Fibroblast of the conjunctiva (primary cell): ENCODE measurements at regions not wholly inside any gene's neighbourhood (a gene's known extent, or its start where the extent isn't known, plus 50 kb on each side); places are given as distances from the start of the nearest gene placed in this dataset.

Source experiments
- DNase-seq: peaks from one replicate; pipeline ENCODE4 v3.0.0-alpha.2; 2010; ENCODE audit warnings: low read depth

- no peak for DNase-seq
Observed at GRCh38 chr5:27619982-27620381, 581.6 kb upstream of the CDH9 start.

- DNase-seq: no peak
Observed at GRCh38 chr5:27612161-27612560, 573.8 kb upstream of the CDH9 start.

GRCh38 chr5:27608992-27609391 lies 570.6 kb upstream of the CDH9 start:
- DNase-seq: no peak

DNA sequence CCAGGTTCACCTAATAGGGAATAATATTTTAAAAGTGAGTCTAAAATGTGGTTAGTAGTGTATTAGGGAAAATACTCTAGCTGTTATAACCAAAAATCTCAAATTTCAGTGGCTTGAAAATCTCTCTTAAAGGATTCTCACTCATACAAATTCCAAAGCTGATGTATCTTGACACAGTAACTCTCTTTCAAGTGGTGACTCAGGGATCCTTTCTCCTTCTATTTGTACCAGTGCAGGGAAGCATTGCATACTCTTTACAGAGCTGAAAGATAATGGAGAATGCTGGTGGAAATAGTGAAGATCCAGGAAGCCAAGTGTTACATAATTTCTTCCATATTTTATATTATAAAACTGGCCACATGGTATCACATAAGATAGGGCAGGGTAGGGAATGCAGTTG lies 560.2 kb upstream of the CDH9 start:
- no peak for DNase-seq

DNA sequence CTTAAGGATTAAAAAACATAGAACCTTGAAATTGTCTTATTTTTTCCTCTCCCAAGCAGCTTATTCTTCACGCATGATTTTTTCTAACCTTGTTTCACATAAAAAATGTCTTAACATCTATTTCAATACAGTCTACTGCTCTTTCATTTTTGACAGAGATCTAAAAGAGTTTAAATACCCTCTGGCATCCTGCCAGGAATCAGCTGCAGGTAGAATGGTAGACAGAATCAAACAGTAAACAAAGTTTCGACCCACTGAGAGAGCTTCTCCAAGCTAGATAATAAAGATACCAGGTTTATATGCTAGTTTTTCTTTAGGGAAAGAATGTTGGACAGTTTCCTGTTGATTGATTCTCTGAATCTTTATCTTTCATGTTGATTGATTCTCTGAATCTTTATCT lies 555.8 kb upstream of the CDH9 start:
- no peak for DNase-seq

DNA sequence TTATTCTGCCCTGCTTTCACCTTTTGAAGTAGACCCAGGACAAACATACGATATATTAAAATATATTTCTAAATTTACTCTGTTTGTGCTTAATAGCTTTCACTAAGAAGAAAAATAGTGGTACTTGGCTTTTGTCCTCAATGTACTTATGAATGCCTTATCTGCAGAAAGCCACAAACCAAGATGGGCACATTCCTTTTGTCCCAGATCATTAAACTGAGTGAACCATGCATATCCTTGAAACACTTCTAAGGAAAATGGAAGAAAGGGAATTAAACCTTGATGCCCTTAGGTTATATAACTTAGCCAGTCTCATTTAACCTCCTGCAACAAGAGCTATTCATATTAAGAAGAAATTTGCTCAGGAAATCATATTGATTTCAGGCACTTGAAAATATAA lies 553.8 kb upstream of the CDH9 start:
- no peak for DNase-seq

DNA sequence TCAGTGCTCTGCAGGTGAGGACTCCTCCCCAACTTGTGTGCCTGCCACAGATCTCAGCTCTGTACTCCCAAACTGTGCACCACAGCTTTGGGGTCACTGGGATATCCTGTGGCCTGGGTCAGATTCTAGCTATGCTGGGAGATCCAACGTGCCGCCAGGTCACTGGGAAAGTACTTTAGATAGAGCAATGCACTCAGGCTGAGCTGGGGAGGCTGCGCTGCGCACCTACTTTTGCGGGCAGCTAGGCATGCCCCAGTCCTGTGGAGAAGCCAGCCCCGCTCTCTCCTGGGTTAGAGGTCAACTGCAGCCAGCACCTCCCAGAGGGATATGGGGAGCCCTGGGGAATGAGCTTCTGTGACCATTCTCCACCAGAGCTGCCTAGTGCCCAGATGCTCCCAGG lies 552.1 kb upstream of the CDH9 start:
- no peak for DNase-seq

GRCh38 chr5:27578279-27578678 lies 539.9 kb upstream of the CDH9 start:
- DNase-seq: no peak

GRCh38 chr5:27571681-27572080 lies 533.3 kb upstream of the CDH9 start:
- DNase-seq: no peak

- DNase-seq: no peak
Observed at GRCh38 chr5:27568811-27569210, 530.4 kb upstream of the CDH9 start.

GRCh38 chr5:27561408-27561807 lies 523.0 kb upstream of the CDH9 start:
- no peak for DNase-seq

DNA sequence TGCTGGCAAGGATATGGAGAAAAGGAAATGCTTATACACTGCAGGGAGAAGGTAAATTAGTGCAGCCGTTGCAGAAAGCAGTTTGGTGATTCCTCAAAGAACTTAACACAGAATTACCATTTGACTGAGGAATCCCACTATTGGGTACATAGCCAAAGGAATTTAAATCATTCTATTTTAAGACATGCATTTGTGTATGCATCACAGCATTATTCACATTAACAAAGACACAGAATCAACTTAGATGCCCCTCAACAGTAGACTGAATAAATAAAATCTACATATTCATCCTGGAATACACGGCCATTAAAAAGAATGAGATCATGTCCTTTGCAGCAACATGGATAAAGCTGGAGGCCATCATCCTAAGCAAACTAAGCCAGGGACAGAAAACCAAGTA lies 510.1 kb upstream of the CDH9 start:
- DNase-seq: no peak

DNA sequence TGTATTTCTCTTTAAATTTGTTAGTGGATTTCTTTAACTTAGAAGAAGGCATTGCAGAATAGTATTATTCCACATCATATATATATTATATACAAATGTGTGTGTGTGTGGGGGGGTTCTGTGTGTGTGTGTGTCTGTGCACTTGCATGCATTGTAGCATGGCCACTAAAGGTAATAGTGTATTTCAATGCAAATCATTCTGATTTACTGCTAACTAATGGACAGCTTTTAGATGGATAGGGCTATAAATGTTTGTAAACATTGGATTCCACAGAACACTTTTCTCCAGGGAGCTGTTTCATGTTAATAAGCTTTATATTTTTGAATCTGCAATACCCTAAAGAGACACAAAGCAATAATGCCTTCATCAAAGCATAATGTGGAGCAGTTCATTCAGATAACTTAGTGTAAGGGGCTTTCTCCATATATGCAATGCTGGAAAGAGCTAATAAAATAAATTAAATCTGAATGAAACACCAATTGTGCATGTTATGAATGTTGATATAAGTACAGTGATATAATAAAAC lies 496.7 kb upstream of the CDH9 start:
- DNase-seq: no peak

DNA sequence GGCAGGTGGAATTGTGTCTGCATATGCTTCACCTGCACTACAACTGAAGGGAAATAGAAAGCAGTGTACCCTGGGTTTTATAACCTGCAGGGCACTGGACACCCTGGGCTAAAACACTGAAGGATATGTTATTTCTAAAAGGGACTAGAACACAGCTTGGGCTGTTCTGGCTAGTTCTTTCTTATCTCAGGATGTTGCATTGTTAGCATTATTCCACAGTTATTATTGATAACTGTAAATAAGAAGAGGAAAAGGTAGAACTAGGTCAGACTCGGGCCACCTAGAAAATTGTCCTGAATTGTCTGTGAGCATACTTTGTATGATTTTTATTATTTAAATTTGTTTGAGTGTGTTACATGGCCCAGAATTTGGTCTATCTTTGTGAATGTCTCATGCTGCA lies 493.9 kb upstream of the CDH9 start:
- no peak for DNase-seq

DNA sequence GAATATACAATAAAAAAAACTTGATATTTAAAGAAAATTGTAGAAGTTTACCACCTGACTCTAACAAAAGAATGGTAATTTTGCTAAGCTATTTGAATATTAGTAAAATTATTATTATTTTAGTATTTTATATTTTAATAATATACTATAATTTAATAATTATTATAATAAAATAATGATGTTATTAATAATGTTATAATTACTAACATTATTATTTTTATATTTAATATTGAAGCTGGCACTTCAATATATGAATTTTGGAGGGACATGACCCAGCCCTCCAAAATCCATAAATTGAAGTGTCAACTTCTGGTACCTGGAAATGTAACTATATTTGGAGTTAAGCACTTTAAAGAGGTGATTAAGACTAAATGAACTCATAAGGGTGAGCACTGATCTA lies 486.1 kb upstream of the CDH9 start:
- no peak for DNase-seq

DNA sequence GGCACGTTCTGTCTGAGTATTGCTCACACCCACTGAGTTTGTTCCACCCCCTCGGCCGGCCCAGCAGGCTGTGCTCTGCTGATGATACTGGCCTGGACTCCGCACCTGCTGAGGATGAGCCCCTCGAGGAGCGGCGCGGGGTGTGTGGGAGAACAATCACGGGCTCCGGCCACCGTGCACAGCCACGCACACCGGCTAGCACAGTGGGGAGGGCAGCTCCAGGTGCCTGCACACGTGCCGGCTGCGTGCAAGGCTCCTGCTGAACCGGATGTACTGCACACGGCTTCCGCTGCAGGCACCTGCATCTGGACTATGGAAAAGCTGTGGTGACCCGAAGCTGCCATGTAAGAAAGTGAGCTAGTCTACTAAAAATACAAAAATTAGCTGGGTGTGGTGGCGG lies 485.2 kb upstream of the CDH9 start:
- DNase-seq: no peak

- no peak for DNase-seq
Observed at GRCh38 chr5:27516437-27516836, 478.1 kb upstream of the CDH9 start.

- DNase-seq: no peak
Observed at GRCh38 chr5:27511061-27511460, 472.7 kb upstream of the CDH9 start.

DNA sequence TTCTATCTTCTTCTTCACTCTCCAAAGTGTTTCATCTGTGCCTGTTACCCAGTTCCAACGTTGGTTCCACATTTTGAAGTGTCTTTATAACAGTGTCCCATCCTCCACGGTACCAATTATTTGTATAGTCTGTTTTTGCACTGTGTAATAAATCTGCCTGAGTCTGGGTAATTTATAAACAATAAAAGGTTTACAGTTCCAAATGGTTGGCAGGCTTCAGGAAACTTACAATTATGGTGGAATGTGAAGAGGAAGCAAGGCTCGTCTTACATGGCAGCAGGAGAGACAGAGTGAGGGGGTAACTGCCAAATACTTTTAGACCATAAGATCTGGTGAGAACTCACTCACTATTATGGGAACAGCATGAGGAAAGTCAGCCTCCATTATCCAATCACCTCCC lies 465.4 kb upstream of the CDH9 start:
- no peak for DNase-seq

- no peak for DNase-seq
Observed at GRCh38 chr5:27502236-27502635, 463.9 kb upstream of the CDH9 start.

GRCh38 chr5:27497491-27497890 lies 459.1 kb upstream of the CDH9 start:
- no peak for DNase-seq

GRCh38 chr5:27494887-27495286 lies 456.5 kb upstream of the CDH9 start:
- DNase-seq: no peak

- DNase-seq: no peak
Observed at GRCh38 chr5:27491746-27492439, 453.5 kb upstream of the CDH9 start.

DNA sequence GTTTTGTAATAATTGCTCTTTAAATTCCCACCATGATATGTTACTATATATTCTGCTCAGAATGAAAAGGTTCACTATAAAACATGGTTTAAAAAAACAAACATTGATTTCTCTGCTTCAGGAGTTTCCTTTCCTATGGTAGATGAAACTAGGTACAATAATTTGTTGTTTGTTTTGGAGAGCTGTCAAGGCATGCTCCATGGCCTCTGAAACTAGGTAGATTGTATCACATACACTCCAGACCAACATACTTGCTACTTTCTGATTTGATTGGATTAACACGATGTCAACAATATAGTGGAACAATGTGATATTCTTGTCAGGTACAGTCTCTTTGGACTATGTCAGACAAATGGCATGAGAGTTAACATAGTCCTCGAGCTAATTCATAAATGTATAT lies 452.7 kb upstream of the CDH9 start:
- DNase-seq: no peak

- no peak for DNase-seq
Observed at GRCh38 chr5:27489701-27490100, 451.3 kb upstream of the CDH9 start.
